Neural cell (in vitro differentiated cells): ENCODE measurements at regions not wholly inside any gene's neighbourhood (a gene's known extent, or its start where the extent isn't known, plus 50 kb on each side); places are given as distances from the start of the nearest gene placed in this dataset.

Source experiments
- CTCF ChIP-seq: fragments of 450-650 bp; IDR thresholded peaks from 2 replicates; pipeline ENCODE4 v1.5.1; 2014; ENCODE audit warnings: antibody characterized with exemption, mild to moderate bottlenecking, moderate library complexity; ENCODE audit not compliant: poor library complexity, severe bottlenecking
- POLR2AphosphoS5 ChIP-seq: IDR thresholded peaks from 2 replicates; pipeline ENCODE4 v1.6.1; 2012

GRCh38 chr12:4833524-4833923 is 76.2 kb upstream of the KCNA1 start:
- TF ChIP-seq POLR2AphosphoS5 (no peak), CTCF (no peak)
